ENCODE measurements at regions not wholly inside any gene's neighbourhood (a gene's known extent, or its start where the extent isn't known, plus 50 kb on each side); places are given as distances from the start of the nearest gene placed in this dataset.
A peak's percentile ranks its signal among the peaks of the same experiment; 100 is the strongest.

DNA sequence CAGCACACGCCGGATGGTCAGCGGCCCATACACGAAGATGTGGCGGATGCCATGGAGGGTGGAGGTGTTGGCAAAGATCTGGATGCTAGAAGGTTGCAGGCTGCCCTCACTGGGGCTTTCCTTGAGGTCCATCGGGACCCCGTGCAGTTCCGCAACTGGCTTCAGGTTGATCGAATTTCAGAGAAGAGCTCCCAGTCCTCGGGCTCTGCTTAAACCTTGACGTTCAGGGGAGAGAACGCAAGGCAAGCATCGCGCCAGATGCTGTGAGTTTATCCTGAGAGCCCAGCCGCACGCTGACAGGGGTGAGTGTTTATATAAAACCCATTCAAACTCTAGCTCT, 98.7 kb upstream of the CCL2 start:
- DNase-seq = no peak

DNA sequence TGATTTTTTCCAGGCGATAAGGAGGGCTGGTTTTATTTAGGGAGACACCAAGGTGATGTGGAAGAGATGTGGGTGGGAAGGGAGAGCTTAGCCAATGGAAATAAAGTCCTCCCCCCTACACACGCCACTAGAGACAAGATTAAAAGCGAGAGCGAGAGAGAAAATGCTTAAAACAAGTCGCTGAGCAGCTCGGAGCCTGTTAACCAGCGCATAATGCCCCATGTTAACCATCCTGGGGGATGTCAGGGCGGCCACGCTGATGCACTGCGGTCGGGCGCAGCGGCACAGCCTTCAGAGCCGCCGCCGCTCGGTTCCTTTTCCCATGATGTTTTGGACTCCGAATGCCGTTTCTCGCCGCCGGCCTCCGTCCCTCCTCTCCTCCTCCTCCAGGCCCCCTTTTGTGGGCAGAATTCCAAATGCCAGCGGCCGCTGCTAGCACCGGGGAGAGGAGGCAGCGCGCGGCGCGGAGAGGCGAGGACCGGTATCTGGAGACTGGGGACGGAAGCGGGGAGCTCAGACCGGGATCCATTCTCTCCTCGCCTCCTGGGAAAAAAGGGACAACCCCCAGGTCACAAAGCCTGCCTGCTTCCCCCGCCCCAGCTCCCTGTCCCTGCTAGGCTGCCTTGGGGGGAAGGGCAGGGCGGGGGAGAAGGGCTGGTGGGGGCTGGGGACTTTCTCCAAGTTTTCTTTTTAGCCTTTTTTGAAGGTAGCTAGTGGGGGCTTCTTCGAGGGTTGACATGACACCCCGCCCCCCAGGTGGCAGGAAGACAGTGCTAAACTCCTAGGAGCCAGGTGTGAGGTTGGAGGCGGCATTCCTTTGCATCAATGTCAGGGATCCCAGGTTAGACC, 98.1 kb upstream of the CCL2 start:
- no peak for DNase-seq

- no peak for DNase-seq
Measured at GRCh38 chr17:34161690-34162089, 93.4 kb upstream of the CCL2 start.

GRCh38 chr17:34163123-34163522, 92.0 kb upstream of the CCL2 start:
- DNase-seq = no peak

DNA sequence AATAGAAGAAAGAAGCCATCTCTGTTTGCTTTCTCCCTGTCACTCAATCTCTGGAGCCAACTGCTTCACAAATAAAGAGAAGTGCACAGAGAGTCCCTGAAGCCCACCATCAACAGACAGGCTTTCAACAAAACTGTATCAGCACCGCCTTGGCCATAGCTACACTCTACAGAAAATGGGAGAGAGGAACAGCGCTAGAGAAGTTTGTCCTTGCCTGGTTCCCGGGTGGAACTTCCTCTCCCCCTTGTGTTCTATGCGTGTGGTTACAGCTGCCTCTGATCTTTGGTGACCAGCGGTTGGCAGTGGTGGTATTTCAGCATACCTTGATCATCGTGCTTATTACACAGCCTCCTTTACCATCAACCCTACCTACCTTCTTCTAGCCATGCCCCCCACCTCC, 91.4 kb upstream of the CCL2 start:
- DNase-seq = no peak

GRCh38 chr17:34164837-34165236, 90.2 kb upstream of the CCL2 start:
- no peak for DNase-seq

GRCh38 chr17:34166352-34166751, 88.7 kb upstream of the CCL2 start:
- DNase-seq = no peak

- DNase-seq = no peak
Measured at GRCh38 chr17:34167354-34167753, 87.7 kb upstream of the CCL2 start.

- DNase-seq = no peak
Measured at GRCh38 chr17:34168989-34169388, 86.1 kb upstream of the CCL2 start.

DNA sequence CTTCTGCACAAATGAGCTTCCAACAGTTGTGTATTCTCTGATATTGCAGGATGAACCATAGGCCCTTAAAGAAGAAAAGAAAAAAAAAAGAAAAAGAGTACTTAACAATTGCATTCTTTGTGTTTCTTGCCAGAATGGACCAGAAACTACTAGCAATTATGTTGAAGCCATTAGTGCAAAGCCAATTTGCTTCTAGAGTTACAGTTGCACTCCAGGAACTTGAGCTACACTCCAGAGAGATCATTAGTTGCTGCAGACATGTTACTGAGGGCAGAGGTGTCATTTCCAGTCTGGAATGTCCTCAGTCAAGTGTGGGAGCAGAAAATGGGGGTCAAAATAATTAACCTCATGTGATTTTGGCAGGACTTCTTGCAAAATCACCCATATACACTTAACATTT, 85.6 kb upstream of the CCL2 start:
- DNase-seq = no peak

GRCh38 chr17:34171245-34171818, 83.8 kb upstream of the CCL2 start:
- DNase-seq = no peak

- no peak for DNase-seq
Measured at GRCh38 chr17:34172390-34172918, 82.6 kb upstream of the CCL2 start.

DNA sequence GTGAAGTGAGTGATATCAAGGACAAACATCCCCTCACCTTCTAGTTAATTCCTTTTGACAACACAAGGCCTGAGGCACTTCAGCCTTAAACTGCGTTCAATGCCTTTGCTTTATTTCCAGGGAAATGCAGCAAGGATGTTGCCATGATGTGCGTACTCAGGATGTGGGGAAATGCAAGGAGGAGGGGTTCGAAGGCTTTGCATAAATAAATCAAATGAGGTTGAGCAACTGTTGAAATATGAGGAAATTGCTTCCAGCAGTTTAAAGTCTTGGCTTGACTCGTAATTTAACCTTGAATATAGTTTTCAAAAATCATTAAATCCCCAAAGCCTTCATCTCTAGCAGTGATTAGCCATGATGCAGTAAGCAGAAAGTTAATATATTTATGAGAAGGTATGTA, 81.8 kb upstream of the CCL2 start:
- DNase-seq = no peak

DNA sequence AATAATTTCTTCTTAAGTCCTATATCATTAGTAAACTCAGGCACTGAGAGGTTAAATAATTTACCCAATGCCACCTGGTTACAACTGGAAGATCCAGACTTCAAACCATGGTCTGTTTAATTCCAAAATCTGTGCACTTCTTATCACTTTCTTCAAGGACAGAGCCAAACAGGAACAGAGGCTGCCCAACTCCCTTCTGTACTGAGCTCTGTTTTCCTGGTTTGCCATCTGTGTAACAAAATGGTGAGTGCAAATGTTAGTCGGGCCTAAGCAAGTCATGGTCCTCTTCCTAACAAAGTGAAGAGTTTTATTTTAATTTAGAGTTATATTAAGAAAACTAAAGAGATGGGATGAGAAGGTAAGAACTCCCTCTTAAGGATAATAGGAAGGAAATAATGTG, 80.6 kb upstream of the CCL2 start:
- DNase-seq = no peak

GRCh38 chr17:34176440-34176839, 78.6 kb upstream of the CCL2 start:
- DNase-seq = no peak

- no peak for DNase-seq
Measured at GRCh38 chr17:34177642-34178041, 77.4 kb upstream of the CCL2 start.

DNA sequence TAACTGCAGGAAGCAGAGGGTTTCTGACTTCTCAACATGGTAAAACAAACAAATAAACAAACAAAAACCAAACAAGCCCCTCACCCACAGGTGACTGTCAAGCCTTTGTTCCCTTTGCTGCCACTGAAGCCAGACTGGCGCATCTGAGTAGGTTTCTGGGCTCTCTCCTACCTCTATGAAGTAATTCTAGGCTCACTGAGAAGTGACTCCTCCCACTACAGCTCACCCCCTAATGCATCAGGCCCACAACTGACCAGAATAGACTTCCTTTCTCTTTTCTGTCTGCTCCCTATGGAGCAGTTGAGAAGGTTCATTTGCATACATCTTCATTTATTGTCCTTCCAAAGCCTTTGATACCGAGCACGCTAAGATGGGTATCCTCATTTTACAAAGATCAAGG, 77.0 kb upstream of the CCL2 start:
- DNase-seq = no peak

- no peak for DNase-seq
Measured at GRCh38 chr17:34182036-34182803, 72.9 kb upstream of the CCL2 start.

- DNase-seq = no peak
Measured at GRCh38 chr17:34195987-34196386, 59.1 kb upstream of the CCL2 start.

DNA sequence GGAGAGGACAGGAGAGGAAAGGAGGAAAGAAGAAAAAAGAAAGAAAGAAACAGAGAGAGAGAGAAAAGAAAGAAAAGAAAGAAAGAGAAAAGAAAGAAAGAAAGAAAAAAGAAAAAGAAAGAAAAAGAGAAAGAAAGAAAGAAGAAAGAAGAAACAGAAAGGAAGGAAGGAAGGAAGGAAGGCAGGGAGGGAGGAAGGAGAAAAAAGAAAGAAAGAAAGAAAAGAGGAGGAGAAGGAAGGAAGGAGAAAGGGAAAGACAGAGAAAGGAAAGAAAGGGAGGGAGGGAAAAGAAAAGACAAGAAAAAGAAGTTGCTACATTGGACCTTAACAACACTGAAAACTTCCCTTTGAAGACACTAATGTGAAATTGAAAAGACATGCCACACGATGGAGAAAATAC, 56.6 kb upstream of the CCL2 start:
- DNase-seq = no peak

- no peak for DNase-seq
Measured at GRCh38 chr17:34199454-34199853, 55.6 kb upstream of the CCL2 start.

GRCh38 chr17:34199932-34200534, 55.1 kb upstream of the CCL2 start:
- DNase-seq = peak; percentile 88

- DNase-seq = no peak
Measured at GRCh38 chr17:34201225-34201624, 53.9 kb upstream of the CCL2 start.
